ENCODE measurements at regions not wholly inside any gene's neighbourhood (a gene's known extent, or its start where the extent isn't known, plus 50 kb on each side); places are given as distances from the start of the nearest gene placed in this dataset.

DNA sequence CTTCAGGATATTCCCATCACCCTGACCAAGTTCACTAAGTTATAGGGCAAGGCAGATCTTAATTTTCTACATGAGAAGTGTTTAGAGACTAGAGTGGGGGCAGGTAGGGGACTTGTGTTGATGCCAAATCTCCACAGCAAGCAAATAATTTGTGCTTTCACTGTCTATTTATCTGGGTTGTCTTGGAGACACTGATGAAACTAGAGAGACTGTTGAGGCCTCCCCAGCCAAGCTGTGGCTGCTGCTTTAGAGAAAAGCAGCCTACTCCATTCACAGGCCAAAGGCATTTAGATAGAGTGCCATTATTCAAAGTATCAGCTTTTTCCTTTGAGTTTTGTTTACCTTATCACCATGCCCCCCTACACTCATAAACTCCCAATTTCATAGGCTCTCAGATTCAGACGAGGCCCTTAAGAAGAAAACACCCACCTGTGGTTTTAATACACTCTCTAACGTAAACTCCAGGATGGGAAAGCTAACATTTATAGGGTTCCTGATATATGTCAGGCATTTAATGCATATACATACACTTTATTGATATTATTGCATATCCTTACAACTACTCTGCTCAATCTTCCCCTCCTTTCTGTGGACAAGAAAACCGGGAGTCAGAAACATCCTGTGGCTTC is 130.4 kb upstream of the FOXB1 start:
- TF ChIP-seq, protein P1, sequence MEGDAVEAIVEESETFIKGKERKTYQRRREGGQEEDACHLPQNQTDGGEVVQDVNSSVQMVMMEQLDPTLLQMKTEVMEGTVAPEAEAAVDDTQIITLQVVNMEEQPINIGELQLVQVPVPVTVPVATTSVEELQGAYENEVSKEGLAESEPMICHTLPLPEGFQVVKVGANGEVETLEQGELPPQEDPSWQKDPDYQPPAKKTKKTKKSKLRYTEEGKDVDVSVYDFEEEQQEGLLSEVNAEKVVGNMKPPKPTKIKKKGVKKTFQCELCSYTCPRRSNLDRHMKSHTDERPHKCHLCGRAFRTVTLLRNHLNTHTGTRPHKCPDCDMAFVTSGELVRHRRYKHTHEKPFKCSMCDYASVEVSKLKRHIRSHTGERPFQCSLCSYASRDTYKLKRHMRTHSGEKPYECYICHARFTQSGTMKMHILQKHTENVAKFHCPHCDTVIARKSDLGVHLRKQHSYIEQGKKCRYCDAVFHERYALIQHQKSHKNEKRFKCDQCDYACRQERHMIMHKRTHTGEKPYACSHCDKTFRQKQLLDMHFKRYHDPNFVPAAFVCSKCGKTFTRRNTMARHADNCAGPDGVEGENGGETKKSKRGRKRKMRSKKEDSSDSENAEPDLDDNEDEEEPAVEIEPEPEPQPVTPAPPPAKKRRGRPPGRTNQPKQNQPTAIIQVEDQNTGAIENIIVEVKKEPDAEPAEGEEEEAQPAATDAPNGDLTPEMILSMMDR (IDR thresholded peaks at IDR 0.05 in 8 of 11, conservative IDR thresholded peaks at IDR 0.05 in 3 of 11), result no peak
- TF ChIP-seq POLR2AphosphoS5 (IDR thresholded peaks at IDR 0.05) (no peak), POLR2A (IDR thresholded peaks at IDR 0.05) (no peak)

Data from spleen (tissue), 7 donors.